A549 (cell line): ENCODE measurements at regions not wholly inside any gene's neighbourhood (a gene's known extent, or its start where the extent isn't known, plus 50 kb on each side); places are given as distances from the start of the nearest gene placed in this dataset.

Experiments
- ATAC-seq, 2 experiments: fragments of 200-7000 bp in 1 of 2; fragments of >200 bp in 1 of 2; cut with Nextera tagmentation in 1 of 2; cut with Tn5 transposase in 1 of 2; 3 replicates each; pipeline versions ENCODE4 v1.8.0 to v1.9.1; 2018 to 2020; ENCODE audit warnings: mild to moderate bottlenecking in 1 of 2, moderate library complexity in 1 of 2
- CTCF ChIA-PET: fragments of 300-600 bp; sonication (Branson Sonifier 250); formaldehyde crosslinking; extraction: SDS; loops from one replicate; lab custom pipeline; 2021; ENCODE audit warnings: antibody characterized with exemption, inconsistent platforms; lab: Yijun Ruan, JAX
- POLR2A ChIA-PET: fragments of 350-600 bp; formaldehyde crosslinking; extraction: SDS; loops from one replicate; lab custom pipeline; 2021; ENCODE audit warnings: antibody characterized with exemption, inconsistent platforms; lab: Yijun Ruan, JAX
- DNase-seq, 2 experiments: peaks; one replicate each; pipeline versions ENCODE4 v3.0.0 to v3.0.0-alpha.2; 2011 to 2016; ENCODE audit warnings: low read depth in 1 of 2, low spot score in 1 of 2
- FAIRE-seq: peaks from 2 replicates; lab custom pipeline; 2011; peaks lifted over from hg19 to GRCh38; lab: Jason Lieb, UNC
- H3K27ac ChIP-seq, 2 experiments: fragments of >200 bp; sonication (Bioruptor Twin); formaldehyde crosslinking; 3 replicates each; pipeline ENCODE4 v1.5.1; 2016 to 2017
- H3K4me1 ChIP-seq: fragments of >200 bp; sonication (Bioruptor Twin); formaldehyde crosslinking; 3 replicates; pipeline ENCODE4 v1.6.1; 2016
- H3K4me2 ChIP-seq: fragments of >200 bp; sonication (Bioruptor Twin); formaldehyde crosslinking; 3 replicates; pipeline ENCODE4 v1.6.1; 2016
- H3K4me3 ChIP-seq: fragments of >200 bp; sonication (Bioruptor Twin); formaldehyde crosslinking; 3 replicates; pipeline ENCODE4 v1.5.1; 2016
- H3K9me3 ChIP-seq: fragments of >200 bp; sonication (Bioruptor Twin); formaldehyde crosslinking; 3 replicates; pipeline ENCODE4 v1.6.1; 2016
- CTCF ChIP-seq: fragments of >200 bp; sonication (Bioruptor Twin); formaldehyde crosslinking; IDR thresholded peaks from 3 replicates; pipeline ENCODE4 v1.5.1; 2016
- EHMT2 ChIP-seq: fragments of 200-600 bp; sonication (generic); IDR thresholded peaks from 2 replicates; pipeline ENCODE4 v1.6.1; 2016; ENCODE audit warnings: antibody characterized with exemption, low read depth, mild to moderate bottlenecking, moderate library complexity
- EP300 ChIP-seq, 2 experiments: fragments of >200 bp; sonication (Bioruptor Twin); formaldehyde crosslinking; IDR thresholded peaks; 2 replicates in 1 of 2; 3 replicates in 1 of 2; pipeline ENCODE4 v1.6.1; 2016 to 2017
- ESRRA ChIP-seq: fragments of 150-350 bp; IDR thresholded peaks from 2 replicates; pipeline ENCODE4 v1.6.1; 2014; ENCODE audit warnings: mild to moderate bottlenecking, low read length, borderline replicate concordance
- FOSB ChIP-seq: fragments of 250-450 bp; sonication (Bioruptor Pico); IDR thresholded peaks from 2 replicates; pipeline ENCODE4 v1.5.0; 2020; ENCODE audit warnings: mild to moderate bottlenecking, moderate library complexity
- GATA3 ChIP-seq: IDR thresholded peaks from 2 replicates; pipeline ENCODE4 v1.6.1; 2012; ENCODE audit warnings: borderline replicate concordance
- HDAC2 ChIP-seq: fragments of 200-600 bp; sonication (generic); IDR thresholded peaks from 2 replicates; pipeline ENCODE4 v1.6.1; 2016
- HEYL ChIP-seq: fragments of 250-450 bp; sonication (Bioruptor Pico); IDR thresholded peaks from 2 replicates; pipeline ENCODE4 v1.8.0; 2021; ENCODE audit warnings: mild to moderate bottlenecking, moderate library complexity
- HOXA7 ChIP-seq: fragments of 250-450 bp; sonication (Bioruptor Pico); IDR thresholded peaks from 2 replicates; pipeline ENCODE4 v1.5.0; 2020; ENCODE audit warnings: mild to moderate bottlenecking, moderate library complexity
- JUN ChIP-seq, 2 experiments: fragments of >200 bp; sonication (Bioruptor Twin); formaldehyde crosslinking; IDR thresholded peaks; 2 replicates in 1 of 2; 3 replicates in 1 of 2; pipeline ENCODE4 v1.6.1; 2016 to 2017
- JUNB ChIP-seq: fragments of >200 bp; sonication (Bioruptor Twin); formaldehyde crosslinking; IDR thresholded peaks from 2 replicates; pipeline ENCODE4 v1.6.1; 2016
- KDM5A ChIP-seq: fragments of 200-600 bp; sonication (generic); IDR thresholded peaks from 2 replicates; pipeline ENCODE4 v1.6.1; 2016; ENCODE audit warnings: antibody characterized with exemption, mild to moderate bottlenecking
- MAFK ChIP-seq: fragments of 450-650 bp; IDR thresholded peaks from 2 replicates; pipeline ENCODE4 v1.6.1; 2014; ENCODE audit not compliant: partially characterized antibody
- NFE2L2 ChIP-seq: fragments of 150-350 bp; conservative IDR thresholded peaks from 2 replicates; pipeline ENCODE4 v1.6.1; 2014; ENCODE audit warnings: low read length
- POLR2A ChIP-seq: IDR thresholded peaks from 2 replicates; pipeline ENCODE4 v1.6.1; 2012; ENCODE audit warnings: mild to moderate bottlenecking, low read length
- POLR2AphosphoS2 ChIP-seq: conservative IDR thresholded peaks from 2 replicates; pipeline ENCODE4 v1.6.1; 2012; ENCODE audit warnings: low read length, improper control_type of control experiment, inconsistent platforms
- RAD21 ChIP-seq, 2 experiments: fragments of >200 bp in 1 of 2; sonication (Bioruptor Twin) in 1 of 2; formaldehyde crosslinking in 1 of 2; IDR thresholded peaks in 1 of 2; conservative IDR thresholded peaks in 1 of 2; 2 replicates in 1 of 2; 3 replicates in 1 of 2; pipeline ENCODE4 v1.6.1; 2012 to 2018; ENCODE audit warnings: inconsistent platforms in 1 of 2
- RCOR1 ChIP-seq: fragments of 150-350 bp; IDR thresholded peaks from 2 replicates; pipeline ENCODE4 v1.6.1; 2014; ENCODE audit warnings: antibody characterized with exemption, low read length, low read depth
- SREBF2 ChIP-seq: fragments of 450-650 bp; IDR thresholded peaks from 2 replicates; pipeline ENCODE4 v1.6.1; 2014; ENCODE audit warnings: mild to moderate bottlenecking, moderate library complexity
- ZC3H11A ChIP-seq: fragments of 450-650 bp; IDR thresholded peaks from 2 replicates; pipeline ENCODE4 v1.6.1; 2014; ENCODE audit warnings: antibody characterized with exemption, mild to moderate bottlenecking
- ZNF302 ChIP-seq: fragments of 250-450 bp; sonication (Bioruptor Pico); IDR thresholded peaks from 2 replicates; pipeline ENCODE4 v1.9.0; 2021; ENCODE audit warnings: inconsistent platforms, mild to moderate bottlenecking, moderate library complexity
- ZSCAN20 ChIP-seq: fragments of 250-450 bp; sonication (Bioruptor Pico); IDR thresholded peaks from 2 replicates; pipeline ENCODE4 v1.8.0; 2022; ENCODE audit warnings: mild to moderate bottlenecking, moderate library complexity
- WGBS: methylation state at CpG from one replicate; pipeline ENCODE4 v1.1.6; 2017; ENCODE audit errors: missing lambda C conversion rate; 5-methylcytosine and 5-hydroxymethylcytosine counted together
- TF ChIP-seq, protein P1 (sequence below): IDR thresholded peaks from 2 replicates; pipeline ENCODE4 v1.6.1; 2012
- TF ChIP-seq, protein P2 (sequence below): fragments of 200-600 bp; sonication (generic); IDR thresholded peaks from 2 replicates; pipeline ENCODE4 v1.6.1; 2016; ENCODE audit warnings: antibody characterized with exemption, mild to moderate bottlenecking, moderate library complexity
- TF ChIP-seq, protein P3 (sequence below): fragments of 250-450 bp; sonication (Bioruptor Pico); IDR thresholded peaks from 2 replicates; pipeline ENCODE4 v1.5.0; 2020; ENCODE audit warnings: low read depth, mild to moderate bottlenecking, moderate library complexity
- TF ChIP-seq, protein P4 (sequence below): fragments of >200 bp; sonication (Bioruptor Twin); formaldehyde crosslinking; IDR thresholded peaks from 2 replicates; pipeline ENCODE4 v1.6.1; 2016
- TF ChIP-seq, protein P5 (sequence below): IDR thresholded peaks from 2 replicates; pipeline ENCODE4 v1.6.1; 2012
- TF ChIP-seq, protein P6 (sequence below): fragments of 150-350 bp; IDR thresholded peaks from 2 replicates; pipeline ENCODE4 v1.6.1; 2014; ENCODE audit warnings: low read depth, mild to moderate bottlenecking, low read length

DNA sequence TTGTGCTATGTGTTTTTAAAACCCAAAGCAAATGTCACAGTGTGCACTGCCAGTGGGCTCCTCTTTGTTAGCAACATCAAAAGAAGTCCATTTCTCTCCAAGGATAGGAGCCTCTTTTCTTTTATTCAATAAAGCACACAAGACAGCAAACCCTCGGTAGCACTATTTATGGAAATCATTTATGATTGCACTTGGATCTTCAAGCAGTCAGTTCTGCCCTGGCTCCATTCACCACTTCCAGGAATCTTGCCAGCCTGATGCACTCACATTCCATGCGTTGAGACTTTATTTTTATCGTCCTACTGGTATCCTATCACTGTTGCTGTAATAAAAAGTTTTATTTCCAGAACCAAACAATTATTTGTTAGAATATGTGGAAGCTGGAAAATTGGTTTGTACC lies 412.1 kb downstream of the TBL1XR1 start:
- no peaks in the 10 kb centered on the region for H3K9me3 ChIP-seq
- H3K4me2 ChIP-seq: no peak overlapping the region
- 7% methylated on average over 3 of the region's 3 CpGs for WGBS
- no peaks in the 10 kb centered on the region for H3K4me1 ChIP-seq
- FAIRE-seq: no peak
- no peak for DNase-seq
- ChIA-PET POLR2A (no interaction called here), CTCF (no interaction called here)
- no peak overlapping the region for H3K27ac ChIP-seq
- TF ChIP-seq JUNB (no peak), ESRRA (no peak), EP300 (IDR thresholded peaks at IDR 0.05) (no peak), HOXA7 (no peak)
- TF ChIP-seq, protein P1, sequence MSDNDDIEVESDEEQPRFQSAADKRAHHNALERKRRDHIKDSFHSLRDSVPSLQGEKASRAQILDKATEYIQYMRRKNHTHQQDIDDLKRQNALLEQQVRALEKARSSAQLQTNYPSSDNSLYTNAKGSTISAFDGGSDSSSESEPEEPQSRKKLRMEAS: no peak
- TF ChIP-seq, all 56 proteins: peak for 0
- ATAC-seq: no peak
- no peak overlapping the region for H3K4me3 ChIP-seq

GRCh38 chr3:176780766-176781165 lies 416.5 kb downstream of the TBL1XR1 start:
- TF ChIP-seq POLR2A (no peak), RAD21 (conservative IDR thresholded peaks at IDR 0.05 in 1 of 2, IDR thresholded peaks at IDR 0.05 in 1 of 2) (no peak), HEYL (CRISPR knock-in tag) (no peak), KDM5A (no peak), SREBF2 (no peak), ZNF302 (no peak), POLR2AphosphoS2 (no peak), FOSB (no peak), JUN (IDR thresholded peaks at IDR 0.05) (no peak), MAFK (no peak), RCOR1 (no peak), EHMT2 (no peak), ZC3H11A (no peak), HDAC2 (no peak)
- TF ChIP-seq, protein P2, sequence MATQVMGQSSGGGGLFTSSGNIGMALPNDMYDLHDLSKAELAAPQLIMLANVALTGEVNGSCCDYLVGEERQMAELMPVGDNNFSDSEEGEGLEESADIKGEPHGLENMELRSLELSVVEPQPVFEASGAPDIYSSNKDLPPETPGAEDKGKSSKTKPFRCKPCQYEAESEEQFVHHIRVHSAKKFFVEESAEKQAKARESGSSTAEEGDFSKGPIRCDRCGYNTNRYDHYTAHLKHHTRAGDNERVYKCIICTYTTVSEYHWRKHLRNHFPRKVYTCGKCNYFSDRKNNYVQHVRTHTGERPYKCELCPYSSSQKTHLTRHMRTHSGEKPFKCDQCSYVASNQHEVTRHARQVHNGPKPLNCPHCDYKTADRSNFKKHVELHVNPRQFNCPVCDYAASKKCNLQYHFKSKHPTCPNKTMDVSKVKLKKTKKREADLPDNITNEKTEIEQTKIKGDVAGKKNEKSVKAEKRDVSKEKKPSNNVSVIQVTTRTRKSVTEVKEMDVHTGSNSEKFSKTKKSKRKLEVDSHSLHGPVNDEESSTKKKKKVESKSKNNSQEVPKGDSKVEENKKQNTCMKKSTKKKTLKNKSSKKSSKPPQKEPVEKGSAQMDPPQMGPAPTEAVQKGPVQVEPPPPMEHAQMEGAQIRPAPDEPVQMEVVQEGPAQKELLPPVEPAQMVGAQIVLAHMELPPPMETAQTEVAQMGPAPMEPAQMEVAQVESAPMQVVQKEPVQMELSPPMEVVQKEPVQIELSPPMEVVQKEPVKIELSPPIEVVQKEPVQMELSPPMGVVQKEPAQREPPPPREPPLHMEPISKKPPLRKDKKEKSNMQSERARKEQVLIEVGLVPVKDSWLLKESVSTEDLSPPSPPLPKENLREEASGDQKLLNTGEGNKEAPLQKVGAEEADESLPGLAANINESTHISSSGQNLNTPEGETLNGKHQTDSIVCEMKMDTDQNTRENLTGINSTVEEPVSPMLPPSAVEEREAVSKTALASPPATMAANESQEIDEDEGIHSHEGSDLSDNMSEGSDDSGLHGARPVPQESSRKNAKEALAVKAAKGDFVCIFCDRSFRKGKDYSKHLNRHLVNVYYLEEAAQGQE: no peak
- TF ChIP-seq, protein P3, sequence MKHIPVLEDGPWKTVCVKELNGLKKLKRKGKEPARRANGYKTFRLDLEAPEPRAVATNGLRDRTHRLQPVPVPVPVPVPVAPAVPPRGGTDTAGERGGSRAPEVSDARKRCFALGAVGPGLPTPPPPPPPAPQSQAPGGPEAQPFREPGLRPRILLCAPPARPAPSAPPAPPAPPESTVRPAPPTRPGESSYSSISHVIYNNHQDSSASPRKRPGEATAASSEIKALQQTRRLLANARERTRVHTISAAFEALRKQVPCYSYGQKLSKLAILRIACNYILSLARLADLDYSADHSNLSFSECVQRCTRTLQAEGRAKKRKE (CRISPR knock-in tag): no peak
- TF ChIP-seq, protein P4, sequence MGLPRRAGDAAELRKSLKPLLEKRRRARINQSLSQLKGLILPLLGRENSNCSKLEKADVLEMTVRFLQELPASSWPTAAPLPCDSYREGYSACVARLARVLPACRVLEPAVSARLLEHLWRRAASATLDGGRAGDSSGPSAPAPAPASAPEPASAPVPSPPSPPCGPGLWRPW: no peak
- no peak for DNase-seq
- Histone ChIP-seq H3K4me3 (no peak overlapping the region), H3K9me3 (no peaks in the 10 kb centered on the region), H3K4me2 (no peak overlapping the region), H3K4me1 (no peaks in the 10 kb centered on the region), H3K27ac (no peak overlapping the region)
- ChIA-PET CTCF (no interaction called here), POLR2A (no interaction called here)
- no peak for ATAC-seq
- FAIRE-seq: no peak

DNA sequence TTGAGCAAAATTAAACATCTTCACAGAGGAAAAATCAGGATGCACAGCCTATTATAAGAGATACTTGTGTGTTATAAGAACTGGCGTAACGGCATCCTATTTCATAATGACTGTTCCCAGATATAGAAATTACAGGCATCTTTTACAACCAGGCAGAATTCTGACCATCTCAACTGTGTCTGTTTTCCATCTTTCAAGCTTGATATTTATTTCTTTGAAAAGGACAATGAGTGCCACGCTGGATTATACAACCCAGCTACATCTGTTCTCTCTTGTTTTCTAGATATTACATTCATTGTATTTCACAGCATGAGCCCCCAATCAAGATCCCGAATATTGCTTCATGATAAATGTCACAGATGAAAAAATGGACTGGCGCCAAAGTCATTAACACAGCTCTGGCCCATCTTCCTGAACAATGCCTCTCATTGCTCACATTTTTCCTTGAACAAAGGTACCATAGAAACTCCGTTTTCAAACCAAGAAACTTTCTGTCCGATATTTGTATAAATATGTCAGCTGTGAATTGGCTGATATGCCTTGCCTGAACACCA lies 420.6 kb downstream of the TBL1XR1 start:
- Histone ChIP-seq H3K4me1 (no peaks in the 10 kb centered on the region), H3K9me3 (no peaks in the 10 kb centered on the region), H3K27ac (no peak overlapping the region), H3K4me2 (no peak overlapping the region), H3K4me3 (no peak overlapping the region)
- no peak for FAIRE-seq
- ATAC-seq: no peak
- no peak for DNase-seq
- ChIA-PET POLR2A (no interaction called here), CTCF (no interaction called here)
- 21% methylated on average over 7 of the region's 7 CpGs for WGBS
- no peak for TF ChIP-seq CTCF
- TF ChIP-seq POLR2AphosphoS2: no peak
- TF ChIP-seq HDAC2: no peak
- TF ChIP-seq, protein P5, sequence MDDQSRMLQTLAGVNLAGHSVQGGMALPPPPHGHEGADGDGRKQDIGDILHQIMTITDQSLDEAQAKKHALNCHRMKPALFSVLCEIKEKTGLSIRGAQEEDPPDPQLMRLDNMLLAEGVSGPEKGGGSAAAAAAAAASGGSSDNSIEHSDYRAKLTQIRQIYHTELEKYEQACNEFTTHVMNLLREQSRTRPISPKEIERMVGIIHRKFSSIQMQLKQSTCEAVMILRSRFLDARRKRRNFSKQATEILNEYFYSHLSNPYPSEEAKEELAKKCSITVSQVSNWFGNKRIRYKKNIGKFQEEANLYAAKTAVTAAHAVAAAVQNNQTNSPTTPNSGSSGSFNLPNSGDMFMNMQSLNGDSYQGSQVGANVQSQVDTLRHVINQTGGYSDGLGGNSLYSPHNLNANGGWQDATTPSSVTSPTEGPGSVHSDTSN: no peak
- no peak for TF ChIP-seq ZSCAN20 (CRISPR knock-in tag)
- no peak for TF ChIP-seq ZNF302
- no peak for TF ChIP-seq FOSB
- no peak for TF ChIP-seq GATA3
- no peak for TF ChIP-seq NFE2L2
- TF ChIP-seq EP300 (IDR thresholded peaks at IDR 0.05): no peak
- TF ChIP-seq ZC3H11A: no peak
- no peak for TF ChIP-seq SREBF2
- TF ChIP-seq, protein P6, sequence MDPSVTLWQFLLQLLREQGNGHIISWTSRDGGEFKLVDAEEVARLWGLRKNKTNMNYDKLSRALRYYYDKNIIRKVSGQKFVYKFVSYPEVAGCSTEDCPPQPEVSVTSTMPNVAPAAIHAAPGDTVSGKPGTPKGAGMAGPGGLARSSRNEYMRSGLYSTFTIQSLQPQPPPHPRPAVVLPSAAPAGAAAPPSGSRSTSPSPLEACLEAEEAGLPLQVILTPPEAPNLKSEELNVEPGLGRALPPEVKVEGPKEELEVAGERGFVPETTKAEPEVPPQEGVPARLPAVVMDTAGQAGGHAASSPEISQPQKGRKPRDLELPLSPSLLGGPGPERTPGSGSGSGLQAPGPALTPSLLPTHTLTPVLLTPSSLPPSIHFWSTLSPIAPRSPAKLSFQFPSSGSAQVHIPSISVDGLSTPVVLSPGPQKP: no peak
